ENCODE measurements at regions not wholly inside any gene's neighbourhood (a gene's known extent, or its start where the extent isn't known, plus 50 kb on each side); places are given as distances from the start of the nearest gene placed in this dataset.
"Not testable (repeated sequence)": the region's sequence is repeated elsewhere in the genome, so short reads cannot be mapped to it uniquely, and the experiment has no call there.

GRCh38 chr6:37565267-37566110 lies 65.8 kb upstream of the CCDC167 start:
- H3K18ac ChIP-seq (ENCODE audit: insufficient read length, low read depth, low read length), result no peak overlapping the region
- no peak overlapping the region for H2AFZ ChIP-seq (ENCODE audit: low read length)
- no peak overlapping the region for H4K5ac ChIP-seq (ENCODE audit: insufficient read length, low read depth, low read length)
- no peak overlapping the region for H2BK12ac ChIP-seq (ENCODE audit: insufficient read length, low read depth, low read length)
- no peak overlapping the region for H2BK15ac ChIP-seq (ENCODE audit: low read depth, low read length)
- peaks cover 3% of the 10 kb centered on the region in 2 experiments; a peak in 2 of 5 replicates for H3K9me3 Mint-ChIP-seq
- no peak overlapping the region for H3K9ac ChIP-seq (ENCODE audit: extremely low read depth, insufficient read length, low read length)
- peak; percentile 37; the same call in 2 of the 3 replicates for TF ChIP-seq CTCF (conservative IDR thresholded peaks at IDR 0.05)
- H3T11ph ChIP-seq (ENCODE audit: low read length), result no peak overlapping the region
- H3K79me2 ChIP-seq (ENCODE audit: insufficient read depth, low read length), result no peaks in the 10 kb centered on the region
- H3K14ac ChIP-seq (ENCODE audit: insufficient read depth, low read length), result no peak overlapping the region
- peaks cover 15 to 28% of the 10 kb centered on the region in 2 experiments for H3K4me1 Mint-ChIP-seq
- H3K27ac ChIP-seq (ENCODE audit: insufficient read length, low read depth, low read length), result no peak overlapping the region
- H2BK5ac ChIP-seq (ENCODE audit: insufficient read length, low read length), result no peak overlapping the region
- H3K36me3 Mint-ChIP-seq (ENCODE audit: insufficient read depth in 1 of 3, low read depth in 3 of 3), result peaks cover 0 to 4% (median 0%) of the 10 kb centered on the region in 3 experiments; a peak in 1 of 7 replicates
- no peak overlapping the region for H4K8ac ChIP-seq (replicated peaks; ENCODE audit: insufficient read length, low read depth, low read length)
- no peak overlapping the region for H2AK5ac ChIP-seq (ENCODE audit: insufficient read length, low read length)
- H3K79me1 ChIP-seq (ENCODE audit: insufficient read depth, low read depth, low read length, poor library complexity, severe bottlenecking), result no peaks in the 10 kb centered on the region
- peak overlapping the region in 1 of 3 experiments; percentile 58; a peak in 2 of 7 replicates for H3K27ac Mint-ChIP-seq
- peak overlapping the region; percentile 77 for H3K4me2 ChIP-seq (ENCODE audit: insufficient read depth, insufficient read length, low read length)
- H3K27me3 Mint-ChIP-seq (ENCODE audit: low read depth), result peaks cover 36% of the 10 kb centered on the region
- H3K56ac ChIP-seq (ENCODE audit: insufficient read length, low read depth, low read length), result no peak overlapping the region
- no peaks in the 10 kb centered on the region; the same call in 1 of the 2 replicates for H3K4me1 ChIP-seq (ENCODE audit: insufficient read depth, low read length)
- H2BK120ac ChIP-seq (ENCODE audit: low read depth, low read length, poor library complexity, severe bottlenecking), result no peak overlapping the region
- no peaks in the 10 kb centered on the region for H4K20me1 ChIP-seq (ENCODE audit: control insufficient read depth, insufficient read depth, insufficient read length)
- H3K27me3 ChIP-seq (ENCODE audit: insufficient read depth, low read length), result peaks cover 3% of the 10 kb centered on the region; the same call in 1 of the 2 replicates
- no CpG with 5 or more reads among the region's 17 CpGs for WGBS (ENCODE audit: extremely low coverage, insufficient read length, low lambda C conversion rate)
- H3K23me2 ChIP-seq (ENCODE audit: insufficient read length, low read depth, low read length, poor library complexity, severe bottlenecking), result peaks cover 10% of the 10 kb centered on the region
- H3K4ac ChIP-seq (ENCODE audit: low read depth, low read length), result no peak overlapping the region
- peak overlapping the region; percentile 70 to 83 for H3K4me3 Mint-ChIP-seq
- H3K23ac ChIP-seq (ENCODE audit: insufficient read length, low read depth, low read length), result no peak overlapping the region
- H4K91ac ChIP-seq (ENCODE audit: insufficient read length, low read depth, low read length), result no peak overlapping the region
- peak; percentile 90 for DNase-seq
- H2BK20ac ChIP-seq (ENCODE audit: low read depth, low read length, poor library complexity, severe bottlenecking), result no peak overlapping the region
- H3K9me3 ChIP-seq (ENCODE audit: control insufficient read depth, low read depth, low read length), result no peaks in the 10 kb centered on the region

GRCh38 chr6:37562926-37563288 lies 63.2 kb upstream of the CCDC167 start:
- not testable (repeated sequence) for H2AK5ac ChIP-seq (ENCODE audit: insufficient read length, low read length); H3K36me3 Mint-ChIP-seq (ENCODE audit: insufficient read depth in 1 of 3, low read depth in 3 of 3); H3T11ph ChIP-seq (ENCODE audit: low read length); H4K91ac ChIP-seq (ENCODE audit: insufficient read length, low read depth, low read length); H3K9me3 ChIP-seq (ENCODE audit: control insufficient read depth, low read depth, low read length); DNase-seq; H3K79me2 ChIP-seq (ENCODE audit: insufficient read depth, low read length); H2BK120ac ChIP-seq (ENCODE audit: low read depth, low read length, poor library complexity, severe bottlenecking); H3K18ac ChIP-seq (ENCODE audit: insufficient read length, low read depth, low read length); H3K4ac ChIP-seq (ENCODE audit: low read depth, low read length); H3K4me1 ChIP-seq (ENCODE audit: insufficient read depth, low read length); H3K27ac Mint-ChIP-seq; H3K23ac ChIP-seq (ENCODE audit: insufficient read length, low read depth, low read length); H3K14ac ChIP-seq (ENCODE audit: insufficient read depth, low read length); H4K5ac ChIP-seq (ENCODE audit: insufficient read length, low read depth, low read length); H3K9ac ChIP-seq (ENCODE audit: extremely low read depth, insufficient read length, low read length); H3K27ac ChIP-seq (ENCODE audit: insufficient read length, low read depth, low read length); H2AFZ ChIP-seq (ENCODE audit: low read length); H3K4me2 ChIP-seq (ENCODE audit: insufficient read depth, insufficient read length, low read length); H3K4me3 Mint-ChIP-seq; H3K56ac ChIP-seq (ENCODE audit: insufficient read length, low read depth, low read length); H3K9me3 Mint-ChIP-seq; H3K79me1 ChIP-seq (ENCODE audit: insufficient read depth, low read depth, low read length, poor library complexity, severe bottlenecking); H4K20me1 ChIP-seq (ENCODE audit: control insufficient read depth, insufficient read depth, insufficient read length); H2BK5ac ChIP-seq (ENCODE audit: insufficient read length, low read length); H2BK12ac ChIP-seq (ENCODE audit: insufficient read length, low read depth, low read length); H3K27me3 ChIP-seq (ENCODE audit: insufficient read depth, low read length); H2BK15ac ChIP-seq (ENCODE audit: low read depth, low read length); H2BK20ac ChIP-seq (ENCODE audit: low read depth, low read length, poor library complexity, severe bottlenecking); H4K8ac ChIP-seq (replicated peaks; ENCODE audit: insufficient read length, low read depth, low read length)
- no CpG with 5 or more reads among the region's 4 CpGs for WGBS (ENCODE audit: extremely low coverage, insufficient read length, low lambda C conversion rate)
- Mint-ChIP-seq H3K4me1 (peaks cover 23 to 47% of the 10 kb centered on the region in 2 experiments), H3K27me3 (ENCODE audit: low read depth) (peaks cover 53% of the 10 kb centered on the region)
- H3K23me2 ChIP-seq (ENCODE audit: insufficient read length, low read depth, low read length, poor library complexity, severe bottlenecking), result peaks cover 10% of the 10 kb centered on the region

All from H9 (cell line).